ENCODE measurements at regions not wholly inside any gene's neighbourhood (a gene's known extent, or its start where the extent isn't known, plus 50 kb on each side); places are given as distances from the start of the nearest gene placed in this dataset.

GRCh38 chr22:27262361-27262760 lies 539.2 kb downstream of the MN1 start:
- DNase-seq (ENCODE audit: low read depth in 2 of 3, low spot score in 1 of 3) = no peak

- DNase-seq (ENCODE audit: low read depth in 2 of 3, low spot score in 1 of 3) = no peak
Measured at GRCh38 chr22:27264184-27264583, 537.4 kb downstream of the MN1 start.

GRCh38 chr22:27267145-27267544 lies 534.4 kb downstream of the MN1 start:
- no peak for DNase-seq (ENCODE audit: low read depth in 2 of 3, low spot score in 1 of 3)

GRCh38 chr22:27269751-27270543 lies 531.6 kb downstream of the MN1 start:
- DNase-seq (ENCODE audit: low read depth in 2 of 3, low spot score in 1 of 3) = no peak

GRCh38 chr22:27270818-27271510 lies 530.6 kb downstream of the MN1 start:
- DNase-seq (ENCODE audit: low read depth in 2 of 3, low spot score in 1 of 3) = no peak

GRCh38 chr22:27273436-27273835 lies 528.1 kb downstream of the MN1 start:
- DNase-seq (ENCODE audit: low read depth in 2 of 3, low spot score in 1 of 3) = no peak

- no peak for DNase-seq (ENCODE audit: low read depth in 2 of 3, low spot score in 1 of 3)
Measured at GRCh38 chr22:27273853-27274252, 527.7 kb downstream of the MN1 start.

- DNase-seq (ENCODE audit: low read depth in 2 of 3, low spot score in 1 of 3) = no peak
Measured at GRCh38 chr22:27274770-27275449, 526.6 kb downstream of the MN1 start.

- DNase-seq (ENCODE audit: low read depth in 2 of 3, low spot score in 1 of 3) = no peak
Measured at GRCh38 chr22:27278946-27279345, 522.6 kb downstream of the MN1 start.

GRCh38 chr22:27283240-27283639 lies 518.3 kb downstream of the MN1 start:
- DNase-seq (ENCODE audit: low read depth in 2 of 3, low spot score in 1 of 3) = no peak

- no peak for DNase-seq (ENCODE audit: low read depth in 2 of 3, low spot score in 1 of 3)
Measured at GRCh38 chr22:27283714-27284113, 517.8 kb downstream of the MN1 start.

GRCh38 chr22:27284324-27284723 lies 517.2 kb downstream of the MN1 start:
- DNase-seq (ENCODE audit: low read depth in 2 of 3, low spot score in 1 of 3) = no peak

GRCh38 chr22:27286711-27287110 lies 514.8 kb downstream of the MN1 start:
- no peak for DNase-seq (ENCODE audit: low read depth in 2 of 3, low spot score in 1 of 3)

GRCh38 chr22:27292542-27293299 lies 508.8 kb downstream of the MN1 start:
- DNase-seq (ENCODE audit: low read depth in 2 of 3, low spot score in 1 of 3) = no peak

- DNase-seq (ENCODE audit: low read depth in 2 of 3, low spot score in 1 of 3) = no peak
Measured at GRCh38 chr22:27293721-27294445, 507.7 kb downstream of the MN1 start.

GRCh38 chr22:27295040-27295439 lies 506.5 kb downstream of the MN1 start:
- DNase-seq (ENCODE audit: low read depth in 2 of 3, low spot score in 1 of 3) = no peak

- no peak for DNase-seq (ENCODE audit: low read depth in 2 of 3, low spot score in 1 of 3)
Measured at GRCh38 chr22:27295605-27296004, 506.0 kb downstream of the MN1 start.

- no peak for DNase-seq (ENCODE audit: low read depth in 2 of 3, low spot score in 1 of 3)
Measured at GRCh38 chr22:27296091-27296675, 505.4 kb downstream of the MN1 start.

GRCh38 chr22:27297125-27297524 lies 504.4 kb downstream of the MN1 start:
- DNase-seq (ENCODE audit: low read depth in 2 of 3, low spot score in 1 of 3) = no peak

GRCh38 chr22:27298332-27298731 lies 503.2 kb downstream of the MN1 start:
- DNase-seq (ENCODE audit: low read depth in 2 of 3, low spot score in 1 of 3) = no peak

Data from stimulated activated CD4-positive, alpha-beta T cell treated with anti-CD3 and anti-CD28 coated beads, Interleukin-12 subunit alpha, Interleukin-12 subunit beta, amount 100 ng/mL, for 48 hours (primary cell).